ENCODE measurements at regions not wholly inside any gene's neighbourhood (a gene's known extent, or its start where the extent isn't known, plus 50 kb on each side); places are given as distances from the start of the nearest gene placed in this dataset.

DNA sequence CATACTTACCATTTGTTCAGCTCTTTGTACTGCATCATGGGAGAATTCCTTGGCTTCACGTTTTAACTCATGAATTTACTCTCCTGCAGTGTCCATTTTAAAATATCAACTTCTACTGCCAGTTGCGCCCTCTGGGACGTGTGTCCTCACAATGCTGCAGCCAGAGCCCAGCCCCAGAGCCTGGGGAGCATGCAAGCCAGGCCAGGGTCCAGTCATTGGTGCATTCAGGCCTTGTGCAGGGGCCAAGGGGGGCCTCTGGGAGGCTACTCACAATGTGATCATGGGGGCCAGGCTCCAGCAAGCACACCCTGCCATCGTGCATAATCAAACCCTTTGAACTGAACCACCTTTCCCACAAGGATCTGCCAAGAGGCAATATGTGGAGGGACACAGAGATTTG lies 105.6 kb upstream of the CCDC112 start:
- DNase-seq, result no peak

DNA sequence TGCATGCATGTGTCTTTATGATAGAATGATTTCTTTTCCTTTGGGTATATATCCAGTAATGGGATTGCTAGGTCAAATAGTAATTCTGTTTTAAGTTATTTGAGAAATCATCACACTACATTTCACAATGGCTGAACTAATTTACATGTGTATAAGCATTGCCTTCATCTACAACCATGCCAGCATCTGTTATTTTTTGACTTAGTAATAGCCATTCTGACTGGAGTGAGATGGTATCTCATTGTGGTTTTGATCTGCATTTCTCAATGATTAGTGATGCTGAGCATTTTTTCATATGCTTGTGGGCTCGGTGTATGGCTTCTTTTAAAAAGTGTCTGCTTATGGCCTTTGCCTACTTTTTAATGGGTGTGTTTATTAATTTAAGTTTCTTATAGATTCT lies 102.3 kb upstream of the CCDC112 start:
- DNase-seq, result no peak

DNA sequence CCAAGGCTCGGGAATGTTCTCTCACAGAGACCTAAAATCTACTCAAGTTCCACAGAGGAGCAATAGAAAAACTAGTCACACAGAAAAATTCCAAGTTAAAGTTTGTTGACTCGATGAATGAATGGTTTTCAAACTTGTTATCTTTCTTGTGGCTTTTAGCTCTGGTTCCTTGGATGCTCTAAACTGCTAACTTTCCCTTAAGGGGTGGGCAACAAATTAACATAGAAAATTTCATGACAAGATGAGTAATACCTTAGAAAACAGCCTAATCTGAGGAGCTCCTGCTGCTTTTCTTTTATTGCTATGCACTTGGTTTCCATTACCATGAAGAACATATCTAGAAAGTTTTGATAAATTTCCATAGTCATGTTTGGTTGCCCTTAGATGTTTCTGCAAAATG lies 100.2 kb upstream of the CCDC112 start:
- DNase-seq, result no peak

DNA sequence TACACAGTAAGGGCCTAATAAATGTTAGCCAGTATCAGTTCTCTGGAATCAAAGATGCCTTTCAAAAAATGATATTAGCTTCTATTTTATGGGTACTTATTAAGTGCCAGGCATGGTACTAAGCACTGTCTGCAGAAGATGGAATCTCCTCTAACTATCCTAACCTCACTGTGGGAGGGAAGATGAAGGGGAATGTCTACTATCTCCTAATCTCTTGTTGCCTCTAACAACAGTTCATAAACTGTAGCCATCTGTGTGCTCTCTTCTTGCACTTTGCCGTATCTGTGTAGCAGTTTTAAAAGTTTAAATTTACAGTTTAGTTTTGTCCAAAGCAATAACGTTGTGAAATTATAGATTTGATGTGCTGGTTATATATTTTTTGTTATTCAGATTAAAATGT lies 99.6 kb upstream of the CCDC112 start:
- no peak for DNase-seq

DNA sequence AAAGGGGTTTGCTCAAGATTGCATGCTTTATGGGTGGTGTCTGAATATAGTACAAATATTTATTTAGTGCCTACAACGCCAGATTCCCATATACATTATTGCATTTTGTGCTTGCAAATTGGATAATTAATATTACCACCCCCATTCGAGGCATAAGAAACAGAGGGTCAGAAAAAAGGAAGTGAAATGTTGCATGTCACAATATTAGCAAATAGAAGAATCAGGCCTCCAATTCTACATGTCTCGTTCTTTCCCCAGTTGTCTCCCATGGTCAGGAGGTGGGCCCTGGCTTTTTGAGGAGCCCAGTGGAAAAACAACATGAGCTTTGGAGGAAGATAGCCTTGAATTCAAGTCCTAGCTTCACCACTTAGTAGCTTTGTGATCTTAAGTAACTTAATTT lies 98.1 kb upstream of the CCDC112 start:
- no peak for DNase-seq

DNA sequence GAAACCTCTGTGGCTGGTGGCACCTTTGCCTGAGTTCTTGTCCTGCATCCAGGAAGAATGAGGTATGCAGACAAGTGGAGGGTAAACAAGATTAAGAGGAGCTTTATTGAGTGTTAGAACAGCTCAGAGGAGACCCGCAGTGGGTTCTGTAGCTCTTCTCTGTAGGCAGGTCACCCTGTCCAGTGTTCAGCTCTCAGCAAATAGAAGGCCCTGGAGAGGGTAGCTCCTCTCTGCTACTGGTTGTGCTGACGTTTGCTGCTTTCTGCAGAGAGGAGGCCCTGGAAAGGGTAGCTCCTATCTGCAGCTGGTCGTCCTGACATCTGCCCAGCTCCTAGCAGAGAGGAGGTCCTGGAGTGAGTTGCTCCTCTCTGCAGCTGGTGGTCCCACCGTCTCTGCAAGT lies 96.8 kb upstream of the CCDC112 start:
- no peak for DNase-seq

DNA sequence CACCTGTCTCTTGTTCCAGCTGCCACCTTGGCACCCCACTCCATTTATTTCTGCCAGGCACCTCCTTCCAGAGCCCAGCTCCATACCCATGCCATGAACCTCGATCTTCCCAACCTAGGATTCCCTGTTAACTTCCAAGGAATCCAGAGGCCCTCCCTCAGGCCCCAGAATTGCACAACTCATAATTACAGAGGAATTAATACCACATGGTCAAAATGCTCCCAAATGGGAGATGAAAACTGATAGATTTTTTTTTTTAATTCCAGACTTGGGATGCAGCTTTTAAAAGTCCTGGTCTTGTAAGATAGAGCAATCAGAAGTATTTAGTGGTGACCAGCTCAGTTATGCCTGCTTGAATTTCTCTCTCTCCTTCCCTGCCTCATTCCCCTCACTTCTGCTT lies 96.2 kb upstream of the CCDC112 start:
- DNase-seq, result no peak

DNA sequence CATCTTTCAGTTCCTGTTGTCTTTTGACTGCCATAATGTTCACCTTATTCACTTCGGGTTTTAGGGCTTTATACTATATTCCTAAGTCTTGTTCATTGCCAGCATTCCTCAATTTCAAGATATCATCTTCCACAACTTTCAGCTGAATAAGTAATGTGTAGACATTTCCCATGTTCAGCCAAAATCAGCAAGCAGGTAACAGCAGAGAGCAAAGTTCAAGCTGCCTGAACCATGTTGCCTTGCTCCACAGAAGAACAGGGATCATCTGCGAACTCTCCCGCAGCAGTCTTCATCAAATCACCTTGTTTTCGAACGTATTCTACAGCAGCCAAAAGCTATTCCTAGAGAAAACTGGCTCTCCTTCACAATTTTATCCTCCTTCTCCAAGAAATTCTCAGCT lies 95.3 kb upstream of the CCDC112 start:
- no peak for DNase-seq

DNA sequence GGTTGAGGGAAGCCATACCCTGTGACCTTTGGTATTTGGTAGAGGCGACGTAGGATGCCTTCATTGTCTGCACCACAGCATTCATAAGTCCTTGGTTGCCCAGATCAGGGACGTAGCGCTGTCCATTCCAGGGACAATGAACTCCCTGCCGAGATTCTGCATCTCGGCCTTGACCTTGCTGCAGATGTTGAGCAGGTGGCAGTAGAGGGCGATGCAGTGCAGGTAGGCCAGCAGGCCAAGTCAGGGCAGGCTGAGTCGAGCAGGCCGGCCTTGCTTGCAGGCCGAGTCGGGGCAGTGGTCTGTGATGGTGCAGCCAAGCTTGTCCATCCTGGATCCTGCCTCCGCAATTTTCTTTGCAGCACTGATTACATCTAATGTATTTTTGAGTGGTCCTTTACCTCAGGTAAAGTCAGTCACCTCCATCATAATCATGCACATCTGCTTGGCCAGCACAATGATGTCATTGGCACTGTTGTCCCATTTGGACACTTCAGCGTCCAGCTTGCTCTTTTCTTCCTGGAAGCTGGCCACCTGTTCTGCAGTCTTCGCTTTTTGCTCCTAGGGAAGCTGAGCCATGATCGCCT lies 93.4 kb upstream of the CCDC112 start:
- DNase-seq, result no peak

DNA sequence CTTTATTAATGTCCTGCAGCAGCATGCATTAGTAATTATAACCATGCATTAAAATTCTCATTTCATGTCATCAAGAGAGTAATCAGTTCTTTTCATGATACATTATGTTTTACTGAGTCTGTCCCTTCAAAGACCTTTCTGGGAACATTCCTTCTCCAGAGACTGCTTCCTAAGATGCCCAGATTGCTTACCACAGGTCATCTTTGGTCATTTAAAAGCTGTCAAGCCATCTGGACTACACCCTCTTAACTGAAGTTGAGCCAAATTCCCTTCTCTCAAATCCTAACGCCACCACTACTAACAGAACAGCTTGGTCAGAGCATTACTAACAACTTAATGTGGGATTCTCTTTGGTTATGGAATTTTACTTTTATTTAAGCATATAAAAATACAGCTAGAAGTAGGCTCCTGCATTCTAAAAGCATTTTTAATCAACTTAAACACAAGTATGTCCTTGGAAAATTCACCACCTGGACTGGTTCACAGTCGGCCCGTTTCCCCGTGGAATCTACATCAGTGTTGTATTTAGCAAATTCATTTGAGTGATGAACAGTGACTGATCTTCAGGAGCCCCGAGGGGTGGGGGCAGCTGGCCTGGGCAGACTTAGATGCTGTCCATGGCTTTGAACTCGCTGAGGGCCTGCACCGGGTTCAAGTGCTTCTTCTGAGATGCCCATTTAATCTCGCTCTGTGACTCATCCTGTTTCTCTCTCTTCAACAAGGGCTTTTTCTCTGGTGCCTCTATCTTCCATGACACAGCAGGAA lies 92.8 kb upstream of the CCDC112 start:
- DNase-seq, result no peak

DNA sequence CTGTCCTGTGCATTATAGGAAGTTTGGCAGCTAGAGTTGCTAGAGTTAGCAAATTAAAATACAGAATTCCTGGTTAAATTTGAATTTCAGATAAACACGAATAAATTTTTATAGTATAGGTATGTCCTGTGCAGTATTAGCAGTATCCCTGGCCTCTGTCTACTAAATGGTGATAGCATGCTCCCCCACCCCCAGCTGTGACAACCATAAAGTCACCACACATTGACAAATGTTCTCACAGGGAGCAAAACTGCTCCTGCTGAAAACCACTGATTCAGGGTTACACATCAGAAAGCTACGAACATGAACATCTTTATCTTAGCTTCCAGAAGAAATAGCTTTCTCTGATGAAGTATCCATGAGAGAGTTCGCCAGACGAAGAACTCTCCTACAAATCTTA lies 91.8 kb upstream of the CCDC112 start:
- no peak for DNase-seq

DNA sequence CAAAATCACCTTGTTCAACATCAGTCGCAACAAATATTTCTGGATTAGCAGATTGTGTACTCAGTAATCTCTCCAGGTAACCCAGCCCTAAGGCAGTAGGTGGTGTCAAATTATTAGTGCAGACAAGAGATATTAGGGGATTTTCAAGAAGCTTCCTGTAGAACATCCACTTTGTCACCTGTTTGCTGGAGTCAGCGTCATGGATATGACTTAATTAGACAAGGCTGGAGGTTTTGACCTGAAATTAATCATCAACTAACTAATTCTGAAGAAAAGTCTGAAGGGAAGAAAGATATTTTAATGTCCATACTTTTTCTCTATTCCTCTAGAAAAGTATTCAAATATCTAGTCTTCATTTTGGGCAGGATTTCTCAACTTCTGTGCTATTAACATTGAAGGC lies 91.4 kb upstream of the CCDC112 start:
- DNase-seq, result no peak

DNA sequence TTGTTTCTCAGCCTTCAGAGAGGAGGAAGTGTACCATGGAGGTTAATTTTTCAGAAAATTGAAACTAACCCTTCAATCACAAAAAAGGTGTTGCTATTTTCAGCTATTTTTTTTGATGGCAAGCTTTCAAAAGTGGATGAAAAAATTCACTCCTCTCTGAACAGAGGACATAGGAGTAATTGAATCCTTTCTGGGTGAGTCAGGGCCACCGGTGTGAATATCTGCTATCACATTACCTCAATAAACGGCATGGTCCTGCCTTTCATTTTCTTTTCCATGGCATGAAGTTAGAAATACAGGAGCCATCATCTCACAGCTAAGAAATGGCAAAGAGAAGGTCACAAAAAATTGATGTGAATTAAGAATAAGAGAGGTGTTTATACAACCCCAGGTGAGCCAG lies 90.2 kb upstream of the CCDC112 start:
- DNase-seq, result no peak

DNA sequence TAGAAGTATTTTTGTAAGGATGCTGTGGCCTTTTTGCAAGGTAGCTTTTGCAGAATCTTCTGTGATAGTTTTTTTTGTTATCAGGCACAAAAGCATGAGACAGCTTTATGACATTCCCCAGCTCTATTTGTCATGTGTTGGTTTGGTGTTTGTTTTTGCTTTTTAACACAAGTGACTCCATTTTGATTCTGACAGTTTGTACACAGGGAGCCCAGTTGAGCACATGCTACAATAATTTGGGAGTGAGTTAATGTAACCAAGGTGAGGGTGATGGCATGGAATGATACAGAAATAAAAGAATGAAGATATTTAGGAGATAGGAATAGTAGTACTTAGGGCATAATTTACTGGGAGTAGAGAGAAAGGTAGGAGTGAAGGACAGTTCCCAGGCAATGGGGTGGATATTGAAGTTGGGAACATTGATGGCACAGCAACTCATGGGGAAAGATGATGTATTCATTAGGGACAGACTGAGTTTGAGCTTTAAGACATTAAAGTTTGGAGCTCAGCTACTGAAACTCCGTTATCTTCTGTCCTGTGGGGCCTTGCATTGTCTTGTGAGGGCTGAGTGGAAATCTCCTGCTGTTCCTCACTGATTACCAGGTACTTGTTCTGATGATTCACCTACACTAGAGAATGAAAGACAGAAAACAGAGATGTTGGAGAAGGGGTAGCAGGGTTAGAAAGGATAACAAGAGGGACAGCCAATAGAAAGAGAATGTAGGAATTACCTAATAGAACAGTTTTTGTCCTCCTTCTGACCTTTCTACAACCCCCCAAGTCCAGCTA lies 88.3 kb upstream of the CCDC112 start:
- DNase-seq, result no peak

DNA sequence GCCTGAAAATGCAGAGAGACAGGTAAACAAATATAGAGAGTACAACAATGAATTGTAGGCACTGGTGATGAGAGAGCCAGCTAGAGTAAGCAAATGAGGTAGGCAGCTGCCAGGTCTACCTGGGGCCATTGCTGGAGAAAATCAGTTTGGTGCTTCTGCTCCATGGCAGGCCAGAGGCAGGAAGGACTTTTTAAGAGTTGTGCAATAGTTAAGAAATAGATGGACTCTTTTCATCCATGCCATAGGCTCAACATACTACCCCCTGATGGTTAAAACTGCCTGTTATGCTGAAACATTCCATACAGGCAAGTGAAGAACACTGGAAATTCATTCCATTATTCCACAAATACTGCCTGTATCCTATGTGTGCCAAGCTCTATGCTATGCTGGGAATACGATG lies 86.5 kb upstream of the CCDC112 start:
- no peak for DNase-seq

DNA sequence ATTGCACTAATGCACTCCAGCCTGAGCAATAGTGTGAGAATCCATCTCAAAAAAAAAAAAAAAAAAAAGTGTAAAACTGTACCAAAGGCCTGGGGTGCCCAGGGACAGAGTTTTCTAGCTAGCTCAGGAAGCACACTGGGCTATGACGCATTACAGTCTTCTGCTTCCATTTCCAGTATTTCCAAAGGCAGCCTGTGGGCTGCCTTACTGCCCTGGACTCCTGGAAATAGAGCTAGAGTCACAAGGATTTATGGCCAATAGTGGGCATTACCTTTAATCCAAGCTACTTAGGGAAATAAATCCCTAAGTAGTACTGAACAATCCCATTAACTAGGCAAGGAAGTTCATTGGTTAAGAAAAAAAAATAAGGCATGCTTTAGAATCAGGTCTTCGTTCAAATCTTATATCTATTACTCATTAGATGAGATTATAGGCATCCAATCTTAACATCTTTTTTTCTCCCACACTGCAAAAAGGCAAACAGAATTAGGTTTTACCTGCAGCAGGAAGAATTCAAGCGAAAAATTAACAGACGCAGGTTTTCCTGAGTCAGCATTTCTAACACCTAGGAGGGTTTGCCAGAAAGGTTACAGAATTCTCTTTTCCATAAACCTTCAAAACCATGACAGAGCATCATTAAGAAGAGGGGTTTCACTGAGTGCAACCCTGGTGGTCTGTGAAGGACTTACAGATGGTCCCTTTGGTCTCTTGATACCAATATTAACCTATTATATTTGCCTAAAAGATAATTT lies 85.6 kb upstream of the CCDC112 start:
- DNase-seq, result no peak

DNA sequence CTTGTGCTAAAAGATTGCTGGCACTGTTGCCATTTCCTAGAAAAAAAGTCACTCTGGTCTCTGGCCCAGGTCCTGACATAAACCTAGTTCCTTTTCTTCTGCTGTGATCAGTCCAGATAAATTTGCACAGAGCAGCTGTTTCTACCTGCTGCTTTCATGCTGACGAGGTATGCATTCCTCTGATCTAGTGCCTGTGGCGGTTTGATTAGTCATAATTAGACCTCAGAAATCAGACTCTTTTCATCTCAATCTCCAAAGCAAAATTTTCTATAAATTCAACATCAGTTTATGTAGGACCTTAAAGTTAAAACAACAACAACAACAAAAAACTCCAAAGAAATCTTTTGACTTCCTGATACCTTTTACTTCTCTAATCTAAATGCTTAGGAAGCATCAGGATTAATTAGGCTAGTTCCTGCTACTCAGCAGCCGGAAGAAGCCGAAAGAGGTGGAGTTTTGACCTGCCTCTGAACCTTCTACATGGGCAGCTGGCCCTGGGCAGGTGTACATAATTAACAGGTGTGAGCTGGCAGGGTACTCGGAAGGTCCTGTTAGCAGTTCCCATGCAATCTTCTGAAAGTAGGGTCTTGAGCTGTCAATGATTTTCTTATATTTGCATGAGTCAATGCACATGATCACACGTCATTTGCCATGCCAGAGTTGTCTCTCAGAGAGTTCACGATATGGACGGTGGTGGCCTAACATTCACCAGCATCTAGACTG lies 83.3 kb upstream of the CCDC112 start:
- no peak for DNase-seq

DNA sequence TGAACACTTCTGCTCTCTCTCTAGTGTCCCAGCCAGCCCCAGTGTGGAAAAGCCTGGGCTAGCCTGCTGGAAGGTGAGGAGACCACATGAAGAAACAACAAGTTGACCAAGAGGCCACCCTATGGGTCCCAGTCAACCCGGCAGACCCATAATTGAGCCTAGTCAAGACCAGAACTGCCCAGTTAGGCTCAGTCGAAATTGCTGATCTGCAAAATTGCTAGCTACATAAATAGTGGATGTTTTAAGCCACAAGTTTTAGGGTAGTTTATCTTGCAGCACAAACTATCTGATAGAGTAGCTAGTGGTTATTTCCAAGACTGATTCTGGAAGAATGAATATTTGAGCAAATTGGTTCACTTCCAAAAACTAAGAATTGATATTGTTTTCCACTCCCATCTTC lies 82.3 kb upstream of the CCDC112 start:
- no peak for DNase-seq

DNA sequence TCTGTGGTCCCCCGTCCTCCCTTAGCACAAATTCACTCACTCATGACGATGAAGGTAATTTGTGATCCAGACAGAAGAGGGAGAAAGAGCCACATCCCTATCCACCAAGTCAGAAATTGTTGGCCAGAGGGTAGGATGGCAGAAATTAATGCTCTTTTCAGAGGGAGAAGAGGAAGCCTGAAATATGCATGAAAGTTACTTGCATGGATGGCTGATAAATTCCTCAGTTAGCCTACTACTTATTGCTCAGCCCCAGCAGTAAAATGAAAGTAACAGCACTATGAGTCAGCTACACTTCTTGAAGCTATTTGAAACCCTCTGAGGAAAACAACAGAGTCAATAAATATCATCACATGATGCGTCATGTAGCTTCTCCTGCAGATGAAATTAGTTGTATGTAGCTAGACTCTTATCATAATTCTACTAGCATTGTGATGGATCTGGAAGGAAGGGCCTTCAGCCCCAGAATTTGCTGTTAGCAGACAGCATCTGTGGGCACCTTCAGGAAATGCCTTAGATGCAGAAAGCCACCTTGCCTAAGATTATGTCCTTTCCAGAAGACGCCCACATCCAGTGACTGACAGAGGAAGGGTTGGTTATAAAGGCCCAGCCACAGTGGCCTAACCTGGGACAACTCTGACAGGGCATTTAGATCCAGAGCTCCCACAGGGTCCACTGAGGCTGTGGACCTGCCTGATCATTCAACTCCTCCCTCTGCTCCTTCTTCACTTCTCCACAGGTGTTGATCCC lies 81.2 kb upstream of the CCDC112 start:
- DNase-seq, result no peak

DNA sequence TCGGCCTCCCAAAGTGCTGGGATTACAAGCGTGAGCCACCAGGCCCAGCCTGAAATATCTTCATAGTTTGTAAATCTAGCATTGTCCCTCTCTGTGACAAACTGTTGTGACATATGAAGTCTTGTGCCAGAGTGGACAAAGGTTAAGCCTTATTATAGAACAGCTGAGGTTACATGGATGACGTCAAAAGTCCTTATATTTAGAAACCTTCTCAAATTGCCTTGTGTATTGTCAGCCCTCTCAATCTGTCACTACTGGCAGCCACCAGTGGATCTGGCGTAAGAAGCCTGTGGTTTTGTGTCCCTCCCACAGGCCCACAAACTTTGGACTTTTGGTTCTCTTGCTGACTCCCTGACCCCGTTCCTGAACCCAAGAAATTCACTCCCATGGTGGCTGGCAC lies 79.4 kb upstream of the CCDC112 start:
- no peak for DNase-seq

DNA sequence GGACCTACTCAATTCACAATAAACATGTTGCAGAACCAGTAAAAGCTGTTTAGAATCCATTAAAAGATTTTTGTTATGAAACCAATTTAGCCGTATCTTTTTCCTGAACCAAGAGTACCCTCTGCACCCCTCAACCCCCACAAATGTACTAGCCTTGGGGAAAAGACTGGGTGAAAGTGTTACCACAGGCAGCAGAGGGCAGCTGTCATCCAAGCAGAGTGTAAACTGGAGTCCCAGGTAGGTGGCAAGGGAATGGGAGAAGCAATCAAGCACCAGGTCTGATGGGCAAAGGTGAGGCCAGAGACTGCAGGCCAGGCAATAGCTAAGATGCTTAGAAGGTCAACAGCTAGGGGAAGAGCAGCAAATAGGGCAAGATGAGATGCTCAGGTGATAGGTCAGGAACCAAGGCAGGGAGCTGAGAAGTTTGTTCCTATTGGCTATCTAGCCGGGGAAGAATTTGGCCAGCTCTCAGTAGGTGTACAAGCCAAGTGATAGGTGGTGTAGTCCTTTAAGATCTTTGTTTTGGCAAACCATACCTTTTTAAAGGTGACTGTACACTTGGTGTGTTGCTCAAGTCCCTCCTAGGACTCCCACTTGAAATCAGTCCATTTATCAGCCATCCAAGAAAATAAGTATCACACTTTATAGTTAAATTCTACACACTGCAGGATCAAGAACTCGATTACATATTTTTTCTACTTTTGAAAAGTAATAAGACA lies 77.8 kb upstream of the CCDC112 start:
- no peak for DNase-seq
